ENCODE measurements at regions not wholly inside any gene's neighbourhood (a gene's known extent, or its start where the extent isn't known, plus 50 kb on each side); places are given as distances from the start of the nearest gene placed in this dataset.

DNA sequence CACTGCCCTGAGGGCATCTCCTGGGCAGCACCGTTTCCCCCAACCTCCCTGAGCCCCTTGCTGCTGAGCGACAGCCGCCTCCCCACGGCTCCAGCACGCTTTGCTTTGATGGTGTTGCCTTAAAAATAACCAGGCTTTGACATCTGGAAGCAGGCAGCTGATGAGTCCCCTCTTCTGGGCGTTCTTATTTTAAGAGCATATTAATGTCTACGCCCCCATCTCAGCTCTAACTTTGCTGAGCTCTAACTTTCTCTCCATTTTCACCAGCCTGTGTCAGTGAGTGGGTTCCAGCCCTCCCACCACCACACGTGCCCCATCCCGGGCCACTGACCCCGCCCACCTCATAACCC is 70.2 kb downstream of the ADRA2C start:
- Histone ChIP-seq H3K9me3 (replicated peaks; ENCODE audit: insufficient read depth, low read length) (no peaks in the 10 kb centered on the region), H3K27me3 (replicated peaks; ENCODE audit: insufficient read depth, low read length) (peaks cover 83% of the 10 kb centered on the region), H3K79me2 (ENCODE audit: low read length) (no peaks in the 10 kb centered on the region), H2AFZ (ENCODE audit: low read length) (no peak overlapping the region), H3K4me2 (ENCODE audit: low read depth, low read length) (no peak overlapping the region), H3F3A (ENCODE audit: insufficient read depth, low read length) (no peaks in the 10 kb centered on the region), H3K9me2 (replicated peaks; ENCODE audit: insufficient read depth, low read length) (no peaks in the 10 kb centered on the region), H3K9ac (ENCODE audit: low read length) (no peak overlapping the region), H4K20me1 (ENCODE audit: insufficient read depth, low read length) (no peaks in the 10 kb centered on the region), H3K36me3 (replicated peaks; ENCODE audit: insufficient read depth, low read length) (no peaks in the 10 kb centered on the region), H3K4me3 (ENCODE audit: low read length) (no peak overlapping the region), H3K4me1 (ENCODE audit: low read length) (no peaks in the 10 kb centered on the region), H3K27ac (ENCODE audit: low read length) (no peak overlapping the region)
- TF ChIP-seq EZH2 (optimal IDR thresholded peaks at IDR 0.05; ENCODE audit: low read depth, low read length): no peak
- no peak for DNase-seq

DNA sequence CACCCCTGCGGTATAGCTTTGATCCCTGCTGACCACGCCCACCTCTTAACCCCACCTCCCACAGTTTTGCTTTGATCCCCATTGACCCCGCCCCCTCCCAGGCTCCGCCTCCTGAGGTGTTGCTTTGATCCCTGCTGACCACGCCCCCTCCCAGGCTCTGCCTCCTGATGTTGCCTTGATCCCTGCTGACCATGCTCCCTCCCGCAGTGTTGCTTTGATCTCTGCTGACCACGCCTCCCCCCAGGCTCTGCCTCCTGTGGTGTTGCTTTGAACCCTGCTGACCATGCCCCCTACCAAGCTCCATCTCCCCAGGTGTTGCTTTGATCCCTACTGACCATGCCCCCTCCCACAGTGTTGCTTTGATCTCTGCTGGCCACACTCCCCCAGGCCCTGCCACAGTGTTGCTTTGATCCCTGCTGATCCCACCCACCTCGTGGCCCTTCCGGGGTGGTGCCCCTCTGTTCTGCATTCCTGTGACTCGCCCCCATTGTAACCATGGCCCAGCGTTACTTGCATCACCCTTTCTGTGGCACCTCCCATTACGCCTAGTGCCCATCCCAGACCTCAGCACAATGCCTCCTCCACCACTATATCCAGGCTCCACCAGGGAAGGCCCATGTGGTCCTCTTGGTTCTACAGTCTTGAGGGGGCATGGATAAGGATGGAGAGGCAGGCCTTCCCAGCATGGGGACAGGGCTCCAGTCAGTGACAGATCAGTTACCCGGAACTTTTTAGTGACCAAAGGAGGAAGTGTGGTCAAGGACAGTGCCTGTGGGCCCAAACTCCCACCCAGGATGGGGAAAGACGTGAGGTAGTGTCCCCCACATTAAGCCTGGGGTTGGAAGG is 70.8 kb downstream of the ADRA2C start:
- H3K4me2 ChIP-seq (ENCODE audit: low read depth, low read length): no peak overlapping the region

DNA sequence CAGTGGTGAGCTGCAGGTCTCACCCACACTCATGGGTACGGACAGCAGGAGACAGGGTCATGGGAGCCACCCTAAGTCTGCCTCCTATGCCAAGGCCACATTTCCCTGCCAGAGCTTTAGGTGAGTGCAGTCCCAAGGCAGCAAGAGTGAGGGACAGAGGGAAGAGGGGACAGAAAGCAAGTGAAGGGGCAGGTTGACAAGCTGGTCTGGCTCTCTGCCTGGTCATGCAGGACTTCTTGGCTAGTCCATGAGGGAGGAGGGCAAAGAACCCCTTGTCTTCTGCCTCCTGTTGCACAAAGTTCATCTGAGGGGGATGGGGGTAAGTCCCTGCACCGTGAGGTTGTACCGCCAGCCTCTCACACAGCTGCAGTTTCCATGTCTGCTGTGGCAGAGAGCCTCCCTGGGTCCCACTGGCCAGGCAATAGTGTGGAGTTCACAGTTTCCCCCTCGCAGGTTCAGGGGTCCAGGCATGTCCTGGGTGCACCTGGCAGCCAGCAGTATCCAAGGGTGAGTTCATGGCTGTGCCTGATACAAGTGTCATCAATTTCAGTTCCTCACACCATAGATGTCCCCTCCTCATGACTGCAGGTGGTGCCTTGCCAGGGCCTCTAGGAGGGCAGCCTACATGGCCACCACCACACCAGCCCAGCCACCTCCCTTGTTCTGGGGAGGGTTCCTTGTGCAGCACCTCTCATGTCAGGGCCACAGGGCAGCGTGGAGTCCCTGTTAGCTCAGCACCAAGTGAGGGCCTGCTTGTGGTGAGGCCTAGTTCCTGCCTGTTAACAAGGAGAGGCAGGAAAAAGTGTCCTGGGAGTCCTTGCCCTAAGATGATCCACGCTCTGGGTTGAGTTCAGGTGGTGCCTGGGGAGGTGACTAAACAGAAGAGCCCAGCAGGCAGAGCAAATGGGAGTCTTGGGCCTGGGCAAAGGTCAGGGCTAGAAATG is 72.5 kb downstream of the ADRA2C start:
- TF ChIP-seq, protein P1, sequence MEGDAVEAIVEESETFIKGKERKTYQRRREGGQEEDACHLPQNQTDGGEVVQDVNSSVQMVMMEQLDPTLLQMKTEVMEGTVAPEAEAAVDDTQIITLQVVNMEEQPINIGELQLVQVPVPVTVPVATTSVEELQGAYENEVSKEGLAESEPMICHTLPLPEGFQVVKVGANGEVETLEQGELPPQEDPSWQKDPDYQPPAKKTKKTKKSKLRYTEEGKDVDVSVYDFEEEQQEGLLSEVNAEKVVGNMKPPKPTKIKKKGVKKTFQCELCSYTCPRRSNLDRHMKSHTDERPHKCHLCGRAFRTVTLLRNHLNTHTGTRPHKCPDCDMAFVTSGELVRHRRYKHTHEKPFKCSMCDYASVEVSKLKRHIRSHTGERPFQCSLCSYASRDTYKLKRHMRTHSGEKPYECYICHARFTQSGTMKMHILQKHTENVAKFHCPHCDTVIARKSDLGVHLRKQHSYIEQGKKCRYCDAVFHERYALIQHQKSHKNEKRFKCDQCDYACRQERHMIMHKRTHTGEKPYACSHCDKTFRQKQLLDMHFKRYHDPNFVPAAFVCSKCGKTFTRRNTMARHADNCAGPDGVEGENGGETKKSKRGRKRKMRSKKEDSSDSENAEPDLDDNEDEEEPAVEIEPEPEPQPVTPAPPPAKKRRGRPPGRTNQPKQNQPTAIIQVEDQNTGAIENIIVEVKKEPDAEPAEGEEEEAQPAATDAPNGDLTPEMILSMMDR (IDR thresholded peaks at IDR 0.05; ENCODE audit: low read length): no peak
- no peak for TF ChIP-seq EZH2 (optimal IDR thresholded peaks at IDR 0.05; ENCODE audit: low read depth, low read length)
- TF ChIP-seq EZH2phosphoT487 (IDR thresholded peaks at IDR 0.05; ENCODE audit: low read length): no peak
- H3K36me3 ChIP-seq (replicated peaks; ENCODE audit: insufficient read depth, low read length): no peaks in the 10 kb centered on the region
- no peaks in the 10 kb centered on the region for H3K9me3 ChIP-seq (replicated peaks; ENCODE audit: insufficient read depth, low read length)
- H3K9ac ChIP-seq (ENCODE audit: low read length): no peak overlapping the region
- no peaks in the 10 kb centered on the region for H3K9me2 ChIP-seq (replicated peaks; ENCODE audit: insufficient read depth, low read length)
- no peak overlapping the region for H2AFZ ChIP-seq (ENCODE audit: low read length)
- no peaks in the 10 kb centered on the region for H4K20me1 ChIP-seq (ENCODE audit: insufficient read depth, low read length)
- H3K27me3 ChIP-seq (replicated peaks; ENCODE audit: insufficient read depth, low read length): peaks cover 86% of the 10 kb centered on the region
- H3K4me2 ChIP-seq (ENCODE audit: low read depth, low read length): no peak overlapping the region
- H3F3A ChIP-seq (ENCODE audit: insufficient read depth, low read length): no peaks in the 10 kb centered on the region
- no peak overlapping the region for H3K27ac ChIP-seq (ENCODE audit: low read length)
- no peaks in the 10 kb centered on the region for H3K4me1 ChIP-seq (ENCODE audit: low read length)
- no peaks in the 10 kb centered on the region for H3K79me2 ChIP-seq (ENCODE audit: low read length)
- no peak overlapping the region for H3K4me3 ChIP-seq (ENCODE audit: low read length)
- DNase-seq: no peak

More for the DNA sequence above, 70.8 kb downstream of the ADRA2C start:
- Histone ChIP-seq H4K20me1 (ENCODE audit: insufficient read depth, low read length) (no peaks in the 10 kb centered on the region), H3K4me3 (ENCODE audit: low read length) (no peak overlapping the region), H3K36me3 (replicated peaks; ENCODE audit: insufficient read depth, low read length) (no peaks in the 10 kb centered on the region), H3K9ac (ENCODE audit: low read length) (no peak overlapping the region), H3K4me1 (ENCODE audit: low read length) (no peaks in the 10 kb centered on the region), H3K9me2 (replicated peaks; ENCODE audit: insufficient read depth, low read length) (no peaks in the 10 kb centered on the region), H2AFZ (ENCODE audit: low read length) (no peak overlapping the region), H3K79me2 (ENCODE audit: low read length) (no peaks in the 10 kb centered on the region), H3F3A (ENCODE audit: insufficient read depth, low read length) (no peaks in the 10 kb centered on the region), H3K27me3 (replicated peaks; ENCODE audit: insufficient read depth, low read length) (peaks cover 83% of the 10 kb centered on the region), H3K27ac (ENCODE audit: low read length) (no peak overlapping the region), H3K9me3 (replicated peaks; ENCODE audit: insufficient read depth, low read length) (no peaks in the 10 kb centered on the region)
- TF ChIP-seq, protein P1 (IDR thresholded peaks at IDR 0.05; ENCODE audit: low read length): no peak
- no peak for TF ChIP-seq EZH2 (optimal IDR thresholded peaks at IDR 0.05; ENCODE audit: low read depth, low read length)
- TF ChIP-seq EZH2phosphoT487 (IDR thresholded peaks at IDR 0.05; ENCODE audit: low read length): no peak
- DNase-seq: peak; percentile 11
